ENCODE measurements at regions not wholly inside any gene's neighbourhood (a gene's known extent, or its start where the extent isn't known, plus 50 kb on each side); places are given as distances from the start of the nearest gene placed in this dataset.

GRCh38 chr10:108078263-108078662 lies 913.8 kb upstream of the SORCS1 start:
- no peak for TF ChIP-seq CTCF (IDR thresholded peaks at IDR 0.05)
- TF ChIP-seq POLR2A (IDR thresholded peaks at IDR 0.05): no peak
- no peak for TF ChIP-seq EP300 (IDR thresholded peaks at IDR 0.05)

Data from tibial nerve (tissue), 4 donors.